HTR-8/SVneo (cell line): ENCODE measurements at regions not wholly inside any gene's neighbourhood (a gene's known extent, or its start where the extent isn't known, plus 50 kb on each side); places are given as distances from the start of the nearest gene placed in this dataset.

Experiments used
- DNase-seq: peaks from one replicate; pipeline ENCODE4 v3.0.0; 2011; ENCODE audit warnings: low spot score, mixed read lengths; ENCODE audit not compliant: insufficient read length
- FAIRE-seq: peaks from 2 replicates; lab custom pipeline; 2011; peaks lifted over from hg19 to GRCh38; lab: Jason Lieb, UNC

- DNase-seq (no peak), FAIRE-seq (no peak)
These were observed 389.1 kb downstream of the GADD45G start for GRCh38 chr9:89993678-89994630.

DNA sequence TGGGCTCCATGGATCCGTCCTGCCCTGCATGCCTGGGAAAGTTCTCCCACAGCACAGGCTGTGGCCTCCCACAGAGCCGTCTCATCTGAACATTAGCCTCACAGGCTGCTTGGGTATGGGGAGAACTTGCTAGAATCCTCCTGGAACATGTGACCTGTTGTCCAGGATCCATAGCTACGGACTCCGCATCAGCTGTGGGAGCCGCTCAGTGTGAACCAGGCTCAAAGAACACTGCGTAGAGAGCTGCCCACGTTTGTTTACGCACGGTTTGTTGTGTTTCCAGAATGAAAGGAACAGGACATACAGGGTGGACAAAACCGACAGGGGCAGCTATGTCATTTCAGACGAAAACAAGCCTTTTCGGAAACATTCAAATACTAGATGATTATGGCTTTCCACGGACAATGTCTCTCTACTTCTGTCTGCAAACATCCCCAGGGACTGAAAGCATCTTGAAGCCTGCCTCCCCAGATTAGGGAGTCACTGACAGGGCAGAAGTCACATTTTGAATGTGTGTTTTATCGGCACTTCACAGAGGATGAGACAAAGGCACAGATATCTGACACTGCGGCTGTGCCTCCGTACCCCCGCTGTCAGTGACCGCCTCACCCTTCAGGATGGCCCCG, 390.3 kb downstream of the GADD45G start:
- DNase-seq (no peak), FAIRE-seq (no peak)

DNA sequence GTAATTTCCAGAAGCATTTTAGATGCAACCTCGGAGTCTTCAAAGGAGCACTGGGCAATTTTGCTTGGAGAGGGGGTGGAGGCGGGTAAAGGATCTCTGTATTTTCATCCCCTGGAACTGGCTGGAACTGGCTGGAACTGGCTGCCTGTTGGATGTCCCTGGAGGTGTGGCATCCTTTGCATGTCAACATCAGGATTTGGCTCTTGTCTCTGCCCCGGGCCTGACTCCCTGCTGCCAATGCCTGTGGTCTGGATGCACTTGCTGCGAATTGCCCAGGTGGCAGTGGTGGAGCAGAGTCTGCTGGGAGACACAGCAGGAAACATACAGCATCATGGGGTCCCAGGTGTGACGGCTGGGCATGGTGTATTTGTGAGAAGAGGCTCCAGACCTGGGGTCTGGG, 391.3 kb downstream of the GADD45G start:
- DNase-seq = no peak
- FAIRE-seq = no peak

DNA sequence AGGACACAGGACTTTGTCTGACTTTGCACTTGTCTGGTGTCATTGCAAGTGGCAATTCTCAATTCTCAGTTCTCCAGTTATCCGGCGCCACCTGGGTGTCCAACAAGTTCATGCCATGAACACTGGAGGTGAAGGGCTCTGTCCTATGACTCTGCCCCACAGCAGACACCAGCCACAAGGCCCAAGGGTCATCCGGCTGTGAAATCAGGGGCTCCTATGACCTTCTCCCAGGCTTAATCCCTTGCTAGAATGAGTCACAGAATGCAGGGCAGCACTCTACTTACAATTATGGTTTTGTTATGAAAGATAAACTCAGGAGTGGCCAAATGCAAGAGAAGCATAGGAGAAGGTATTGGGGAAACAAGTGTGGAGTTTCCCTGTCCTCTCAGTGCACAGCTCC, 392.0 kb downstream of the GADD45G start:
- DNase-seq = no peak
- FAIRE-seq = no peak

GRCh38 chr9:89998633-89999032, 393.8 kb downstream of the GADD45G start:
- no peak for FAIRE-seq
- DNase-seq = no peak

DNA sequence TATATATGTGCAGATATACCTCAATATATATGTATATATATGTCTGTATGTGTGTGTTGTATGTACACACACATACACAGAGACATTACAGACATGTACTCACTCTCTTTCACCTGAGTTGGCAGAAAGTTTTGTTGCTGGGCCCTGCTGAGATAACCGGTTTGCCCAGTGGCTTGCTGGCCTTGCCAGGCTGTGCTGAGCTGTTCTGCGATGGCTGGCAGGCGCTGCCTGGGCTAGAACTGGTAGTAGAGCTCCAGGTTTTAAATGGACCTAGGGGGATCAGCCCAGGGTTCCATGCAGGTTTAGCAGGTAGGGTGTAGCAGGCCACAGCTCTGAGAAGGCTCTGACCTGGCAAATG, 394.3 kb downstream of the GADD45G start:
- DNase-seq (no peak), FAIRE-seq (no peak)

- no peak for FAIRE-seq
- no peak for DNase-seq
These were observed 394.9 kb downstream of the GADD45G start for GRCh38 chr9:89999534-90000370.

GRCh38 chr9:90000925-90001324, 396.1 kb downstream of the GADD45G start:
- DNase-seq = no peak
- no peak for FAIRE-seq

DNA sequence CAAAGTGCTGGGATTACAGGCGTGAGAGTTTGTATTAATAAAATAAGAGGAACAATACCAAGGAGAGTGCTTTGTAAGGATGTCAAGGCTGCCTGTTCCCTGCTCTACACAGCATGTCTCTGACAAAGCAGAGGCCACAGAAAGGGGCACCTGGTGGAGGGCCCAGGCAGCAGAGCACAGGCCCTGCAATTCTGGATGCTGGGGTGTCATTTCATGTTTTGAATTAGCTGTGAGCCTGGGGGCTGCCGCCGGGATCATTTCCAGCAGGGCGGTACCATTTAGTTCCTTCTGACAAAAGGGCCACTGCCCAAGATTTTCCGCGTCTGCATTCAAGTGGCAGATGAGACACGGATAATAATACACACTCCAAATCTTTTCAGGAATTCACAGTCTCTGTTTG, 396.9 kb downstream of the GADD45G start:
- DNase-seq (no peak), FAIRE-seq (no peak)

DNA sequence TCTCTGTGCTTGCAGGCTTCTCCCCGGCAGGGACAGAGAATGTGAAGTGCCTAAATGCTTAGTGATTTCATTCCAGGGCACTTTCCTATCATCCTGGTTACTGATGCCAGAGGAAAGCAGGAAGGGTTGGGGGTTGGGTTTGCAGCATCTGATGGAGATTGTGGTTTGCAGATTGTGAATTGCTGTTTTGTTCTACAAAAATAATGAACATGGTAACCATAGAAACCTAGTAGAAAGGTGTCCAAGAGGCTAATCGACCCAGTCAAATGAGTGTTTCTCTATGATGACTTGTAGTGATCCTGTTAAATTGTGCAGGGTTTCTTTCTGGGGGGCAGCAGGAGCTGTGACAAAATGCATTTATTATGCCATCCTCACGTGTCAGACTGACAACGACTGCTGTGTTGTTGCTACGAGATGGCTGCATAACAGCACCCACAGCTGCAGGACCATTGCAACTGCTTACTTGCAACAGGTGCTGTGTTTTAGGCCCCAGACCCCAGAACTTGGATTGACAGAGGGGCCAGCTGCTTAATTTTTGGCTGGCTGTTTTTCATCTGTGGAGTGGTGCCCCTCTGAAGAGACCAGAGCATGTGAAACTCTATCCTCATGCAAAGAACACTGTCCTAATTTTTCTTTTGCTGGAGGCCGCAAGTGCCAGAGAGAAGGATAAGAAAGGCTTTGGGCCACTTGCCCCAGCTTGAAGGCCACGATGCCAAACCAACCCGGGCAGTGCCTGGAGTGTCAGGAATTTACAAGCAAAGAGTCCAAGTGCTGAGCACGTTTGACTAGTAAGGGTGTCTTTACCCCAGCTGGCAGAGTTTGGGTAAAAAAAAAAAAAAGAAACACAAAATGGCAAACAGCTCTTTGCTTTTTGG, 397.8 kb downstream of the GADD45G start:
- DNase-seq (no peak), FAIRE-seq (no peak)

- FAIRE-seq (no peak), DNase-seq (no peak)
These were observed 400.6 kb downstream of the GADD45G start for GRCh38 chr9:90005388-90005787.

DNA sequence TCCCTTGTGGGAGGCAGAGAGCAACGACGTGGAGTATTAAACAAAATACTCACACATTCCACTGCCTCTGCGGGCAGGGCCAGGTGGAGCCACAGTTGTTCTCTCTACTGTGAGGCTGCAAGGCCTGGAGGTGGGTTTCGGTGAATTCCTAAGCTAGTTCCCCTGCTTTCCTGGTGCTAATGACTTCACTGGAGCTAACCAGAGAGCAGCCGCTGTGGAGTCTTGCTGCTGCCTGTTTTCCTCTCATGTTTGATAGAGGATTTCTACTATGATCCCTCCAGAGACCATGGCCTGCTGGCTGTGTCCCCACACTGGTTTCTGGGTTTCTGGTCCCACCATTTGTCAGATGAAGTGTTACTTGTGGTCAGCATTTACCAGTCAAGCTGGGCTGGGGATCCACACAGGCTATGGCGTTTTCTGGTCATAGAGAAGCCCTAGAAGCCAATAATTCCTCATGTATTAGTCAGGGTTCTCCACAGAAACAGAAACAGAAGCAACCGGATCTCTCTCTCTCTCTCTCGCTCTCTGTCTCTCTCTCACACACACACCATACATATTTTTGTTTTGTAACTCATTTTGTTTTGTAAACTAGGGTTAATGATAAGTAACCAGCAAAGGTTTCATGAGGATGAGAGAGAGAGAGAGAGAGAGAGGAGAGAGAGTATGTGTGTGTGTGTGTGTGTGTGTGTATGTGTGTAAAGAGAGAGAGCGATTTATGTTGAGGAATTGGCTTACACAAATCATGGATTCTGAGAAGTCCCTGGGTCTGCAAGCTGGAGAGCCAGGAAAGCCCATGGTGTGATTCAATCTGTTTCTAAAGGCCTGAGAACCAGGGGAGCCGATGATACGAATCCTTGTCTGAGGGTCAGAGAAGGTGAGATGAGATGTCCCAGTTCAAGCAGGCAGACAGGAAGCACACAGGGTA, 403.0 kb downstream of the GADD45G start:
- DNase-seq = no peak
- no peak for FAIRE-seq

DNA sequence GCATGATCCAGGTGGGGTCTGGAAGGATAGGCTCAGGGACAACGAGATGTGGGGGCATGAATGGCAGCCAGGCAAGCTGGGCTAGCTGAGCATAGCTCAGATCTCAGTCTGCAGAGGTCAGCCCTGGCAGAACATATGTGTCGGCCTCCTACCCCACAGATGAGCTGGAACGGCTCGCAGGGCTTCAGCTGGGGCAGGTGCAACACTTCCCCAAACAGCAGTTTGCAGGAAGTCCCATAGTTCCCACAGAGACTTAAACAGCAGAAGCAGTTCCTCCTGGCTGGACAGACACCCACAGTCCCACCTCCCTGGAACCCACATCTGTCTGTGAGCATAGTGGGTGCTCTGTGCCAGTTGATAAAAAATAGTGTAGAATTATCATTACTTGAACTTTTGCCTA, 404.6 kb downstream of the GADD45G start:
- DNase-seq = no peak
- no peak for FAIRE-seq

GRCh38 chr9:90010793-90011192, 406.0 kb downstream of the GADD45G start:
- no peak for DNase-seq
- no peak for FAIRE-seq

DNA sequence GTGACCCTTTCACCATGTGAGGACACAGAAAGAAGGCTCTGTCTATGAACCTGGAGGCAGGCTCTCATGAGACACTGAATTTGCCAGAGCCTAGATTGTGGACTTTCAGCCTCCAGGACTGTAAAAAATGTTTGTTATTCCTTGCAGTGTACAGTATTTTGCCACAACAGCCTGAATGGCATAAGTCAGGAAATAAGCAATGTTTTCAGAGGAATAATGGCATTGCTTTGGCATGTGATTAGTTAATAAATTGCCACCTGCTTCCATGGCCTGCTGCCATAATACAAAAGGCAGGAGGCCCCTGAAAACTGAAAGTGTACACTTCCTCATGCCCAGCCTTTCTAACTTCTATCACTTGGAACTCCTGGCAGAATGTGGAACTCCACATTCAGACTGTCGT, 408.1 kb downstream of the GADD45G start:
- no peak for DNase-seq
- no peak for FAIRE-seq

- no peak for DNase-seq
- FAIRE-seq = no peak
These were observed 409.0 kb downstream of the GADD45G start for GRCh38 chr9:90013778-90014177.

- no peak for DNase-seq
- no peak for FAIRE-seq
These were observed 409.6 kb downstream of the GADD45G start for GRCh38 chr9:90014421-90014820.

DNA sequence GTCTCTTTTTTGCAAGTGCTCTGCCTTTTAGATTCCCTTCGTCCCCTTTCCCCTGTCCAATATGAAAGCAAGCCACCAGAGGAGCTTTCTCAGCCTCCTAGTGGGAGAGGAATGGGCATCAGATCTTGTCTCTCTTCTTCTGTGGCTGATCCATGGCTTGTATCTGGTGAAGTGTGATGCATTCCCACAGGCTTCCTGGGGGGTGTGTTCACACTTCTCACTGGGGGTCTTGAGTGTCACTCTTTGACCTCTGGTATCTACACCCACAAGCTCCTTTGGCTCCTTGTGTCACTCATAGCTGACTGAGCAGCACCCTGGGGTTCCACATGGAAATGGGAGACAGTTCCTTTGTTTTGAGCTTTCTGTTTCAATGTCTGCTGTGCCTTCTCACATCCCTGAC, 411.5 kb downstream of the GADD45G start:
- FAIRE-seq (no peak), DNase-seq (no peak)

DNA sequence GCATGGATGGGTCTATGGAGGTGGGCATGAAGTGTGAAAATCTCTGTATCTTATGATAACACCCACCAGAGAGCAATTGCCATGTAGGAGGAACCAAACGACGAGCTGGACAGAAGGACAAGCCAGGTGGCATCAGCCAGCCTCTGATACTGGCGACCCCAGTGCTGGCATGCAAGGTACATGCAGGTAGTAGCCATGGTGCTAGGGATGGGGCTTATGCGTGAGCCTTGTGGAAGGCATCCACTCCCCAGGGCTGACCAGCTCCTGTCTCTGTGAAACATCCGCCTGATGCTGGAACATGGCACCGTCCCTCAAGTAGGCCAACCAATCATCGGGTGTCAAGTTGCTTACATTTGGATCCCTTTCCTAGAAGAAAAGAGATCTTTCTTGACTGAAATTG, 412.9 kb downstream of the GADD45G start:
- no peak for DNase-seq
- no peak for FAIRE-seq
